GM23338 (cell line): ENCODE measurements at regions not wholly inside any gene's neighbourhood (a gene's known extent, or its start where the extent isn't known, plus 50 kb on each side); places are given as distances from the start of the nearest gene placed in this dataset.
A peak's percentile ranks its signal among the peaks of the same experiment; 100 is the strongest.

Experiments used
- CTCF ChIP-seq, 2 experiments: fragments of 200-600 bp in 1 of 2; sonication (generic) in 1 of 2; conservative IDR thresholded peaks; 2 replicates each; pipeline versions ENCODE4 v1.5.1 to v1.6.1; 2016 to 2017; ENCODE audit warnings: antibody characterized with exemption in 2 of 2, low read depth in 2 of 2, mild to moderate bottlenecking in 2 of 2, moderate library complexity in 1 of 2
- ETS1 ChIP-seq: IDR thresholded peaks from 2 replicates; pipeline ENCODE4 v1.6.1; 2016; ENCODE audit warnings: antibody characterized with exemption
- EZH2phosphoT487 ChIP-seq: fragments of 200-600 bp; sonication (generic); IDR thresholded peaks from one replicate; pipeline ENCODE4 v1.8.1; 2018; ENCODE audit warnings: antibody characterized with exemption; ENCODE audit not compliant: unreplicated experiment
- NANOG ChIP-seq: IDR thresholded peaks from 2 replicates; pipeline ENCODE4 v1.6.1; 2016; ENCODE audit warnings: antibody characterized with exemption, borderline replicate concordance
- POLR2AphosphoS5 ChIP-seq: IDR thresholded peaks from 2 replicates; pipeline ENCODE4 v1.6.1; 2016; ENCODE audit warnings: antibody characterized with exemption, low read depth
- STAT1 ChIP-seq: IDR thresholded peaks from one replicate; pipeline ENCODE4 v1.6.1; 2016; ENCODE audit warnings: antibody characterized with exemption; ENCODE audit not compliant: unreplicated experiment
- ZNF331 ChIP-seq: fragments of 250-450 bp; sonication (Bioruptor Pico); IDR thresholded peaks from 2 replicates; pipeline ENCODE4 v1.5.0; 2020; ENCODE audit warnings: low read depth, mild to moderate bottlenecking, moderate library complexity
- ZNF462 ChIP-seq: fragments of 250-450 bp; sonication (Bioruptor Pico); IDR thresholded peaks from 2 replicates; pipeline ENCODE4 v1.5.0; 2020; ENCODE audit warnings: mild to moderate bottlenecking, moderate library complexity

GRCh38 chr5:157948738-157949410 lies 89.9 kb upstream of the CLINT1 start (continued):
- TF ChIP-seq ZNF462 (CRISPR knock-in tag) (0 out of 2 replicates have a peak, but pooled peaks have one; percentile 5), ZNF331 (CRISPR knock-in tag) (no peak; the same call in 1 of the 2 replicates), NANOG (no peak), POLR2AphosphoS5 (no peak), STAT1 (no peak), EZH2phosphoT487 (no peak), CTCF (conservative IDR thresholded peaks at IDR 0.05; ENCODE audit: low read depth in 2 of 2) (peak; percentile 89 to 90), ETS1 (no peak)
